ENCODE measurements at regions not wholly inside any gene's neighbourhood (a gene's known extent, or its start where the extent isn't known, plus 50 kb on each side); places are given as distances from the start of the nearest gene placed in this dataset.

GRCh38 chr2:220198896-220199295, 571.5 kb downstream of the SLC4A3 start:
- no peak for DNase-seq
- intact Hi-C loops (cut with DNase I, micrococcal nuclease), result no loop called here
- ATAC-seq, result no peak

GRCh38 chr2:220202066-220202465, 574.6 kb downstream of the SLC4A3 start:
- intact Hi-C loops (cut with DNase I, micrococcal nuclease), result no loop called here

GRCh38 chr2:220209093-220209492, 581.7 kb downstream of the SLC4A3 start:
- ATAC-seq (no peak), DNase-seq (no peak)
- intact Hi-C loops (cut with DNase I, micrococcal nuclease), result no loop called here

More at GRCh38 chr2:220202066-220202465, 574.6 kb downstream of the SLC4A3 start:
- ATAC-seq, result no peak
- DNase-seq, result no peak

GRCh38 chr2:220209751-220210150, 582.3 kb downstream of the SLC4A3 start:
- intact Hi-C loops (cut with DNase I, micrococcal nuclease), result no loop called here
- ATAC-seq (no peak), DNase-seq (no peak)

GRCh38 chr2:220212296-220213080, 585.1 kb downstream of the SLC4A3 start:
- DNase-seq, result no peak
- ATAC-seq, result no peak
- intact Hi-C loops (cut with DNase I, micrococcal nuclease), result no loop called here

GRCh38 chr2:220215785-220216184, 588.4 kb downstream of the SLC4A3 start:
- intact Hi-C loops (cut with DNase I, micrococcal nuclease), result no loop called here
- ATAC-seq (no peak), DNase-seq (no peak)

GRCh38 chr2:220219371-220219770, 591.9 kb downstream of the SLC4A3 start:
- intact Hi-C loops (cut with DNase I, micrococcal nuclease), result no loop called here
- DNase-seq (no peak), ATAC-seq (peak; percentile 99)

GRCh38 chr2:220220009-220220408, 592.6 kb downstream of the SLC4A3 start:
- no peak for ATAC-seq
- intact Hi-C loops (cut with DNase I, micrococcal nuclease), result no loop called here
- no peak for DNase-seq

- intact Hi-C loops (cut with DNase I, micrococcal nuclease), result no loop called here
- no peak for DNase-seq
- ATAC-seq, result no peak
Measured at GRCh38 chr2:220221992-220222391, 594.6 kb downstream of the SLC4A3 start.

- intact Hi-C loops (cut with DNase I, micrococcal nuclease), result no loop called here
- ATAC-seq, result no peak
Measured at GRCh38 chr2:220224691-220225543, 597.5 kb downstream of the SLC4A3 start.

GRCh38 chr2:220226076-220226475, 598.6 kb downstream of the SLC4A3 start:
- intact Hi-C loops (cut with DNase I, micrococcal nuclease), result no loop called here

More at GRCh38 chr2:220224691-220225543, 597.5 kb downstream of the SLC4A3 start:
- no peak for DNase-seq

GRCh38 chr2:220226546-220226945, 599.1 kb downstream of the SLC4A3 start:
- ATAC-seq (no peak), DNase-seq (no peak)

More at GRCh38 chr2:220226076-220226475, 598.6 kb downstream of the SLC4A3 start:
- DNase-seq (no peak), ATAC-seq (no peak)

GRCh38 chr2:220227266-220227920, 600.0 kb downstream of the SLC4A3 start:
- no peak for DNase-seq
- ATAC-seq, result no peak
- intact Hi-C loops (cut with DNase I, micrococcal nuclease), result no loop called here

More at GRCh38 chr2:220226546-220226945, 599.1 kb downstream of the SLC4A3 start:
- intact Hi-C loops (cut with DNase I, micrococcal nuclease), result no loop called here

GRCh38 chr2:220228310-220229006, 601.0 kb downstream of the SLC4A3 start:
- intact Hi-C loops (cut with DNase I, micrococcal nuclease), result no loop called here
- DNase-seq, result no peak
- ATAC-seq, result no peak

GRCh38 chr2:220240641-220241040, 613.2 kb downstream of the SLC4A3 start:
- no peak for ATAC-seq

GRCh38 chr2:220241423-220241822, 614.0 kb downstream of the SLC4A3 start:
- DNase-seq (no peak), ATAC-seq (no peak)
- intact Hi-C loops (cut with DNase I, micrococcal nuclease), result no loop called here

More at GRCh38 chr2:220240641-220241040, 613.2 kb downstream of the SLC4A3 start:
- DNase-seq, result no peak
- intact Hi-C loops (cut with DNase I, micrococcal nuclease), result no loop called here

- ATAC-seq, result no peak
- intact Hi-C loops (cut with DNase I, micrococcal nuclease), result no loop called here
- DNase-seq, result no peak
Measured at GRCh38 chr2:220243571-220243970, 616.1 kb downstream of the SLC4A3 start.

- ATAC-seq (no peak), DNase-seq (no peak)
- intact Hi-C loops (cut with DNase I, micrococcal nuclease), result no loop called here
Measured at GRCh38 chr2:220246386-220246785, 619.0 kb downstream of the SLC4A3 start.
